IMR-90 (cell line): ENCODE measurements at regions not wholly inside any gene's neighbourhood (a gene's known extent, or its start where the extent isn't known, plus 50 kb on each side); places are given as distances from the start of the nearest gene placed in this dataset.

Experiments used
- ATAC-seq: fragments of 200-7000 bp; cut with Tn5 transposase; 2 replicates; pipeline ENCODE4 v1.9.1; 2020; ENCODE audit warnings: low read depth, mild to moderate bottlenecking, moderate library complexity
- BruUV-seq: library from RNA; stranded (reverse); fragments of 400-500 nt; replicated peaks from 2 replicates; lab custom pipeline; 2021; lab: Mats Ljungman, UMichigan
- CTCF ChIA-PET: fragments of 300-600 bp; formaldehyde crosslinking; extraction: SDS; loops from one replicate; lab custom pipeline; 2021; ENCODE audit warnings: antibody characterized with exemption; lab: Yijun Ruan, JAX
- POLR2A ChIA-PET: fragments of 300-600 bp; sonication (Branson Sonifier 250); formaldehyde crosslinking; loops from one replicate; lab custom pipeline; 2022; ENCODE audit warnings: antibody characterized with exemption; ENCODE audit not compliant: unreplicated experiment; lab: Charles Lee
- DNase-seq: peaks from one replicate; pipeline ENCODE4 v3.0.0; 2013
- H2AFZ ChIP-seq: replicated peaks from 2 replicates; pipeline ENCODE3; 2013; ENCODE audit warnings: low read length, mild to moderate bottlenecking; ENCODE audit not compliant: poor library complexity
- H2AK5ac ChIP-seq: 2 replicates; pipeline ENCODE4 v1.6.1; 2013; ENCODE audit warnings: low read depth, low read length, inconsistent platforms
- H2AK9ac ChIP-seq: replicated peaks from 2 replicates; pipeline ENCODE3; 2013; ENCODE audit warnings: mild to moderate bottlenecking, low read depth, low read length, moderate library complexity; ENCODE audit not compliant: poor library complexity
- H2BK120ac ChIP-seq: 2 replicates; pipeline ENCODE4 v1.6.1; 2013; ENCODE audit warnings: low read depth, low read length, inconsistent platforms
- H2BK15ac ChIP-seq: 3 replicates; pipeline ENCODE4 v1.6.1; 2013; ENCODE audit warnings: low read depth, low read length, inconsistent platforms
- H2BK20ac ChIP-seq: 2 replicates; pipeline ENCODE4 v1.6.1; 2013; ENCODE audit warnings: low read depth, mild to moderate bottlenecking, inconsistent platforms, low read length, moderate library complexity
- H2BK5ac ChIP-seq: 2 replicates; pipeline ENCODE4 v1.6.1; 2013; ENCODE audit warnings: mild to moderate bottlenecking, low read depth, low read length, inconsistent platforms; ENCODE audit not compliant: poor library complexity, severe bottlenecking
- H3K14ac ChIP-seq: replicated peaks from 2 replicates; pipeline ENCODE4 v1.6.1; 2013; ENCODE audit warnings: low read depth, low read length, inconsistent platforms
- H3K18ac ChIP-seq: 2 replicates; pipeline ENCODE4 v1.6.1; 2013; ENCODE audit warnings: low read depth, low read length, control low read depth
- H3K23ac ChIP-seq: 2 replicates; pipeline ENCODE4 v1.6.1; 2013; ENCODE audit warnings: low read depth, low read length, inconsistent platforms
- H3K27ac ChIP-seq: 2 replicates; pipeline ENCODE4 v1.5.1; 2013; ENCODE audit warnings: mild to moderate bottlenecking, control low read depth, low read length; ENCODE audit not compliant: insufficient read depth
- H3K27me3 ChIP-seq: 2 replicates; pipeline ENCODE4 v1.6.1; 2013; ENCODE audit warnings: low read length; ENCODE audit not compliant: control insufficient read depth, insufficient read depth
- H3K36me3 ChIP-seq: 2 replicates; pipeline ENCODE4 v1.6.1; 2013; ENCODE audit warnings: low read length, mixed read lengths; ENCODE audit not compliant: control insufficient read depth, insufficient read depth
- H3K4ac ChIP-seq: 2 replicates; pipeline ENCODE4 v1.6.1; 2013; ENCODE audit warnings: low read depth, low read length, inconsistent platforms
- H3K4me1 ChIP-seq: 2 replicates; pipeline ENCODE4 v1.6.1; 2013; ENCODE audit warnings: low read length, mixed read lengths; ENCODE audit not compliant: control insufficient read depth, insufficient read depth
- H3K4me2 ChIP-seq: 2 replicates; pipeline ENCODE4 v1.6.1; 2013; ENCODE audit warnings: low read depth, mild to moderate bottlenecking, control low read depth, low read length, moderate library complexity
- H3K4me3 ChIP-seq: 2 replicates; pipeline ENCODE4 v1.5.1; 2013; ENCODE audit warnings: low read depth, mild to moderate bottlenecking, control low read depth, low read length, moderate library complexity; ENCODE audit not compliant: insufficient read depth
- H3K56ac ChIP-seq: 2 replicates; pipeline ENCODE4 v1.6.1; 2013; ENCODE audit warnings: low read length, inconsistent platforms; ENCODE audit not compliant: insufficient read depth; ENCODE audit errors: extremely low read depth
- H3K79me1 ChIP-seq, 2 experiments: 2 replicates each; pipeline ENCODE4 v1.6.1; 2013; ENCODE audit warnings: low read length in 2 of 2, inconsistent platforms in 1 of 2, low read depth in 1 of 2
- H3K9ac ChIP-seq: 2 replicates; pipeline ENCODE4 v1.6.1; 2013; ENCODE audit warnings: low read depth, low read length, control low read depth
- H3K9me1 ChIP-seq: 2 replicates; pipeline ENCODE4 v1.6.1; 2013; ENCODE audit warnings: low read length, inconsistent platforms; ENCODE audit not compliant: insufficient read depth
- H3K9me3 ChIP-seq: 2 replicates; pipeline ENCODE4 v1.6.1; 2013; ENCODE audit warnings: low read length; ENCODE audit not compliant: control insufficient read depth, insufficient read depth
- H4K20me1 ChIP-seq: 2 replicates; pipeline ENCODE4 v1.6.1; 2013; ENCODE audit warnings: low read length, inconsistent platforms; ENCODE audit not compliant: insufficient read depth
- H4K5ac ChIP-seq: 2 replicates; pipeline ENCODE4 v1.6.1; 2013; ENCODE audit warnings: mild to moderate bottlenecking, low read depth, low read length, control low read depth
- H4K8ac ChIP-seq, 2 experiments: 2 replicates each; pipeline ENCODE4 v1.6.1; 2013; ENCODE audit warnings: low read depth in 2 of 2, low read length in 2 of 2, control low read depth in 1 of 2, inconsistent platforms in 1 of 2
- H4K91ac ChIP-seq: 2 replicates; pipeline ENCODE4 v1.6.1; 2013; ENCODE audit warnings: low read depth, low read length, inconsistent platforms; ENCODE audit not compliant: insufficient read depth
- BHLHE40 ChIP-seq: fragments of 150-350 bp; IDR thresholded peaks from 2 replicates; pipeline ENCODE4 v1.6.1; 2016; ENCODE audit warnings: mild to moderate bottlenecking, low read depth, low read length
- CHD1 ChIP-seq: IDR thresholded peaks from 2 replicates; pipeline ENCODE4 v1.6.1; 2012; ENCODE audit warnings: low read depth, low read length, improper control_type of control experiment
- CTCF ChIP-seq: conservative IDR thresholded peaks from 2 replicates; pipeline ENCODE4 v1.5.1; 2012; ENCODE audit warnings: mild to moderate bottlenecking, low read depth, low read length, improper control_type of control experiment
- FOS ChIP-seq: fragments of 150-350 bp; IDR thresholded peaks from 2 replicates; pipeline ENCODE4 v1.6.1; 2016; ENCODE audit warnings: low read depth, low read length
- MAFK ChIP-seq: IDR thresholded peaks from 2 replicates; pipeline ENCODE4 v1.6.1; 2012; ENCODE audit warnings: low read depth, low read length, improper control_type of control experiment
- MAZ ChIP-seq: IDR thresholded peaks from 2 replicates; pipeline ENCODE4 v1.6.1; 2012; ENCODE audit warnings: low read depth, mild to moderate bottlenecking, low read length, improper control_type of control experiment, moderate library complexity, borderline replicate concordance
- MXI1 ChIP-seq: IDR thresholded peaks from 2 replicates; pipeline ENCODE4 v1.6.1; 2012; ENCODE audit warnings: low read depth, mild to moderate bottlenecking, low read length, moderate library complexity, borderline replicate concordance
- RFX5 ChIP-seq: IDR thresholded peaks from 2 replicates; pipeline ENCODE4 v1.8.0; 2012; ENCODE audit warnings: low read depth, mild to moderate bottlenecking, low read length, moderate library complexity
- SMC3 ChIP-seq: fragments of 150-350 bp; IDR thresholded peaks from 2 replicates; pipeline ENCODE4 v1.6.1; 2016; ENCODE audit warnings: low read depth, mild to moderate bottlenecking, antibody characterized with exemption, low read length, moderate library complexity
- USF2 ChIP-seq: fragments of 150-350 bp; IDR thresholded peaks from 2 replicates; pipeline ENCODE4 v1.6.1; 2017; ENCODE audit warnings: mild to moderate bottlenecking, antibody characterized with exemption, low read length, low read depth
- WGBS, 2 experiments: methylation state at CpG; one replicate each; pipeline versions ENCODE4 v1.1.5 to v1.1.7; 2013; ENCODE audit warnings: missing lambda C conversion rate in 2 of 2; ENCODE audit not compliant: insufficient read length in 1 of 2; ENCODE audit errors: extremely low coverage in 2 of 2; 5-methylcytosine and 5-hydroxymethylcytosine counted together
- dilution Hi-C: fragments of 300-500 bp; cut with HindIII; formaldehyde crosslinking; loops from one replicate; pipeline ENCODE4 v1.14.3; 2018; ENCODE audit warnings: low sequenced_read_pairs; ENCODE audit not compliant: unreplicated experiment
- in situ Hi-C: fragments of 300-500 bp; cut with MboI; formaldehyde crosslinking; loops from 3 replicates; pipeline ENCODE4 v1.14.3; 2019; ENCODE audit warnings: low sequenced_read_pairs, inconsistent platforms, mixed read lengths
- intact Hi-C: fragments of 100-400 bp; cut with micrococcal nuclease; formaldehyde crosslinking; loops from 2 replicates; pipeline ENCODE4 v1.10.0; 2022
- TF ChIP-seq, protein P1 (sequence below): fragments of 150-350 bp; IDR thresholded peaks from 2 replicates; pipeline ENCODE4 v1.6.1; 2016; ENCODE audit warnings: low read depth, mild to moderate bottlenecking, low read length, moderate library complexity, borderline replicate concordance

- no peaks in the 10 kb centered on the region for H3K9me1 ChIP-seq
- H4K5ac ChIP-seq = no peak overlapping the region
- CTCF ChIA-PET = no interaction called here
- no peak overlapping the region for H3K4me3 ChIP-seq
- dilution Hi-C loops = no loop called here
- no peak overlapping the region for H4K8ac ChIP-seq
- H3K18ac ChIP-seq = no peak overlapping the region
- no peak overlapping the region for H2BK20ac ChIP-seq
- H3K9ac ChIP-seq = no peak overlapping the region
- H3K56ac ChIP-seq = no peak overlapping the region
- H2AK5ac ChIP-seq = no peak overlapping the region
- H2BK120ac ChIP-seq = no peak overlapping the region
- H2AFZ ChIP-seq = no peak overlapping the region
- ATAC-seq (no peak), DNase-seq (no peak)
- intact Hi-C loops = no loop called here
- no peak overlapping the region for H3K4ac ChIP-seq
- WGBS, 2 experiments = no CpG with 5 or more reads among the region's 3 CpGs
- no peak overlapping the region for H2BK15ac ChIP-seq
- in situ Hi-C loops = no loop called here
- H3K14ac ChIP-seq = no peak overlapping the region
- H3K79me1 ChIP-seq = no peaks in the 10 kb centered on the region
- H3K9me3 ChIP-seq = no peaks in the 10 kb centered on the region
- TF ChIP-seq MAZ = no peak
- no peak for TF ChIP-seq FOS
- TF ChIP-seq CTCF = no peak
- TF ChIP-seq MAFK = no peak
- TF ChIP-seq SMC3 = no peak
- TF ChIP-seq MXI1 = no peak
- TF ChIP-seq CHD1 = no peak
- no peak for TF ChIP-seq USF2
- TF ChIP-seq BHLHE40 = no peak
- TF ChIP-seq RFX5 = no peak
- TF ChIP-seq, protein P1, sequence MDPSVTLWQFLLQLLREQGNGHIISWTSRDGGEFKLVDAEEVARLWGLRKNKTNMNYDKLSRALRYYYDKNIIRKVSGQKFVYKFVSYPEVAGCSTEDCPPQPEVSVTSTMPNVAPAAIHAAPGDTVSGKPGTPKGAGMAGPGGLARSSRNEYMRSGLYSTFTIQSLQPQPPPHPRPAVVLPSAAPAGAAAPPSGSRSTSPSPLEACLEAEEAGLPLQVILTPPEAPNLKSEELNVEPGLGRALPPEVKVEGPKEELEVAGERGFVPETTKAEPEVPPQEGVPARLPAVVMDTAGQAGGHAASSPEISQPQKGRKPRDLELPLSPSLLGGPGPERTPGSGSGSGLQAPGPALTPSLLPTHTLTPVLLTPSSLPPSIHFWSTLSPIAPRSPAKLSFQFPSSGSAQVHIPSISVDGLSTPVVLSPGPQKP = no peak
- no TSS peak for BruUV-seq
- H4K91ac ChIP-seq = no peak overlapping the region
- POLR2A ChIA-PET = no interaction called here
- H3K36me3 ChIP-seq = no peaks in the 10 kb centered on the region
- H2AK9ac ChIP-seq = no peak overlapping the region
- H2BK5ac ChIP-seq = no peak overlapping the region
- H3K4me2 ChIP-seq = no peak overlapping the region
- no peaks in the 10 kb centered on the region for H4K20me1 ChIP-seq
- no peak overlapping the region for H3K27ac ChIP-seq
- no peak overlapping the region for H3K23ac ChIP-seq
- no peaks in the 10 kb centered on the region for H3K27me3 ChIP-seq
- no peaks in the 10 kb centered on the region for H3K4me1 ChIP-seq
Measured at GRCh38 chr1:58013237-58013636, 533.3 kb downstream of the OMA1 start.
